H9 (cell line): ENCODE measurements at regions not wholly inside any gene's neighbourhood (a gene's known extent, or its start where the extent isn't known, plus 50 kb on each side); places are given as distances from the start of the nearest gene placed in this dataset.

ENCODE experiments used
- DNase-seq: peaks from one replicate; pipeline ENCODE4 v3.0.0-alpha.2; 2017
- H2AFZ ChIP-seq: one replicate; pipeline ENCODE4 v1.6.1; 2013; ENCODE audit warnings: mild to moderate bottlenecking, low read length, control low read depth, moderate library complexity
- H2AK5ac ChIP-seq: 2 replicates; pipeline ENCODE4 v1.6.1; 2013; ENCODE audit warnings: low read length, control low read depth, mixed read lengths; ENCODE audit not compliant: insufficient read length
- H2BK120ac ChIP-seq: one replicate; pipeline ENCODE4 v1.6.1; 2013; ENCODE audit warnings: low read depth, mild to moderate bottlenecking, low read length, control low read depth, inconsistent platforms; ENCODE audit not compliant: poor library complexity, severe bottlenecking
- H2BK12ac ChIP-seq: 2 replicates; pipeline ENCODE4 v1.6.1; 2013; ENCODE audit warnings: low read length, control low read depth, mixed read lengths, low read depth; ENCODE audit not compliant: insufficient read length
- H2BK15ac ChIP-seq: 2 replicates; pipeline ENCODE4 v1.6.1; 2013; ENCODE audit warnings: low read depth, low read length, control low read depth
- H2BK20ac ChIP-seq: one replicate; pipeline ENCODE4 v1.6.1; 2013; ENCODE audit warnings: low read depth, mild to moderate bottlenecking, low read length, control low read depth, inconsistent platforms; ENCODE audit not compliant: poor library complexity, severe bottlenecking
- H2BK5ac ChIP-seq: 2 replicates; pipeline ENCODE4 v1.6.1; 2013; ENCODE audit warnings: low read length, control low read depth, mixed read lengths; ENCODE audit not compliant: insufficient read length
- H3K14ac ChIP-seq: 2 replicates; pipeline ENCODE4 v1.6.1; 2013; ENCODE audit warnings: low read length, control low read depth; ENCODE audit not compliant: insufficient read depth
- H3K18ac ChIP-seq: 2 replicates; pipeline ENCODE4 v1.6.1; 2013; ENCODE audit warnings: low read depth, mild to moderate bottlenecking, mixed read lengths, low read length, control low read depth; ENCODE audit not compliant: insufficient read length
- H3K23ac ChIP-seq: 2 replicates; pipeline ENCODE4 v1.6.1; 2013; ENCODE audit warnings: low read length, control low read depth, mixed read lengths, low read depth; ENCODE audit not compliant: insufficient read length
- H3K23me2 ChIP-seq: 2 replicates; pipeline ENCODE4 v1.6.1; 2013; ENCODE audit warnings: low read depth, mild to moderate bottlenecking, mixed read lengths, low read length, control low read depth; ENCODE audit not compliant: insufficient read length, poor library complexity, severe bottlenecking
- H3K27ac ChIP-seq: 2 replicates; pipeline ENCODE4 v1.5.1; 2013; ENCODE audit warnings: low read length, control low read depth, mixed read lengths, low read depth; ENCODE audit not compliant: insufficient read length
- H3K27me3 ChIP-seq: 2 replicates; pipeline ENCODE4 v1.6.1; 2013; ENCODE audit warnings: low read length, control low read depth, inconsistent platforms; ENCODE audit not compliant: insufficient read depth
- H3K4ac ChIP-seq: 2 replicates; pipeline ENCODE4 v1.6.1; 2013; ENCODE audit warnings: low read depth, mild to moderate bottlenecking, control low read depth, inconsistent platforms, low read length, moderate library complexity
- H3K4me1 ChIP-seq: 2 replicates; pipeline ENCODE4 v1.6.1; 2013; ENCODE audit warnings: low read length, control low read depth, inconsistent platforms; ENCODE audit not compliant: insufficient read depth
- H3K4me2 ChIP-seq: 2 replicates; pipeline ENCODE4 v1.6.1; 2013; ENCODE audit warnings: low read length, control low read depth, mixed read lengths; ENCODE audit not compliant: insufficient read length, insufficient read depth
- H3K56ac ChIP-seq: 2 replicates; pipeline ENCODE4 v1.6.1; 2013; ENCODE audit warnings: low read depth, mild to moderate bottlenecking, mixed read lengths, low read length, control low read depth; ENCODE audit not compliant: insufficient read length
- H3K79me1 ChIP-seq: 2 replicates; pipeline ENCODE4 v1.6.1; 2013; ENCODE audit warnings: low read depth, mild to moderate bottlenecking, moderate library complexity, low read length, control low read depth, inconsistent platforms; ENCODE audit not compliant: insufficient read depth, poor library complexity, severe bottlenecking
- H3K79me2 ChIP-seq: 2 replicates; pipeline ENCODE4 v1.6.1; 2013; ENCODE audit warnings: low read length, control low read depth, inconsistent platforms; ENCODE audit not compliant: insufficient read depth
- H3K9ac ChIP-seq: 2 replicates; pipeline ENCODE4 v1.6.1; 2013; ENCODE audit warnings: low read length, control low read depth, mixed read lengths; ENCODE audit not compliant: insufficient read length; ENCODE audit errors: extremely low read depth
- H3K9me3 ChIP-seq: one replicate; pipeline ENCODE4 v1.6.1; 2013; ENCODE audit warnings: low read depth, low read length, inconsistent platforms; ENCODE audit not compliant: control insufficient read depth
- H3T11ph ChIP-seq: one replicate; pipeline ENCODE4 v1.6.1; 2013; ENCODE audit warnings: mild to moderate bottlenecking, low read length, control low read depth, inconsistent platforms
- H4K20me1 ChIP-seq: one replicate; pipeline ENCODE4 v1.6.1; 2013; ENCODE audit not compliant: control insufficient read depth, insufficient read length, insufficient read depth
- H4K5ac ChIP-seq: 2 replicates; pipeline ENCODE4 v1.6.1; 2013; ENCODE audit warnings: low read depth, mild to moderate bottlenecking, mixed read lengths, low read length, control low read depth; ENCODE audit not compliant: insufficient read length
- H4K8ac ChIP-seq: replicated peaks from 2 replicates; pipeline ENCODE4 v1.6.1; 2013; ENCODE audit warnings: low read length, control low read depth, mixed read lengths, low read depth; ENCODE audit not compliant: insufficient read length
- H4K91ac ChIP-seq: 2 replicates; pipeline ENCODE4 v1.6.1; 2013; ENCODE audit warnings: low read depth, mild to moderate bottlenecking, moderate library complexity, mixed read lengths, low read length, control low read depth; ENCODE audit not compliant: insufficient read length
- H3K27ac Mint-ChIP-seq, 3 experiments: 2 replicates in 2 of 3; 3 replicates in 1 of 3; pipeline ENCODE4 v1.8.0; 2020 to 2021; ENCODE audit warnings: mixed read lengths in 3 of 3, mild to moderate bottlenecking in 1 of 3, moderate library complexity in 1 of 3
- H3K27me3 Mint-ChIP-seq: 2 replicates; pipeline ENCODE4 v1.8.0; 2021; ENCODE audit warnings: low read depth, mild to moderate bottlenecking, moderate library complexity, mixed read lengths
- H3K36me3 Mint-ChIP-seq, 3 experiments: 2 replicates in 2 of 3; 3 replicates in 1 of 3; pipeline ENCODE4 v1.8.0; 2020 to 2021; ENCODE audit warnings: low read depth in 3 of 3, mixed read lengths in 3 of 3; ENCODE audit not compliant: insufficient read depth in 1 of 3
- H3K4me1 Mint-ChIP-seq, 2 experiments: 2 replicates each; pipeline ENCODE4 v1.8.0; 2020; ENCODE audit warnings: mixed read lengths in 2 of 2
- H3K4me3 Mint-ChIP-seq, 2 experiments: 2 replicates in 1 of 2; 3 replicates in 1 of 2; pipeline ENCODE4 v1.8.0; 2020 to 2021; ENCODE audit warnings: mild to moderate bottlenecking in 2 of 2, mixed read lengths in 2 of 2, moderate library complexity in 1 of 2
- H3K9me3 Mint-ChIP-seq, 2 experiments: 2 replicates in 1 of 2; 3 replicates in 1 of 2; pipeline ENCODE4 v1.8.0; 2020; ENCODE audit warnings: mild to moderate bottlenecking in 2 of 2, mixed read lengths in 2 of 2, moderate library complexity in 1 of 2
- WGBS: extraction: QIAGEN DNeasy Blood & Tissue Kit; methylation state at CpG from one replicate; pipeline ENCODE4 v1.1.7; 2013; ENCODE audit warnings: missing lambda C conversion rate, low lambda C conversion rate, mixed read lengths; ENCODE audit not compliant: insufficient read length; ENCODE audit errors: extremely low coverage; 5-methylcytosine and 5-hydroxymethylcytosine counted together
- TF ChIP-seq, protein P1 (sequence below): fragments of 200-600 bp; sonication (generic); conservative IDR thresholded peaks from 3 replicates; pipeline ENCODE4 v1.8.0; 2021; ENCODE audit warnings: antibody characterized with exemption, mild to moderate bottlenecking

DNA sequence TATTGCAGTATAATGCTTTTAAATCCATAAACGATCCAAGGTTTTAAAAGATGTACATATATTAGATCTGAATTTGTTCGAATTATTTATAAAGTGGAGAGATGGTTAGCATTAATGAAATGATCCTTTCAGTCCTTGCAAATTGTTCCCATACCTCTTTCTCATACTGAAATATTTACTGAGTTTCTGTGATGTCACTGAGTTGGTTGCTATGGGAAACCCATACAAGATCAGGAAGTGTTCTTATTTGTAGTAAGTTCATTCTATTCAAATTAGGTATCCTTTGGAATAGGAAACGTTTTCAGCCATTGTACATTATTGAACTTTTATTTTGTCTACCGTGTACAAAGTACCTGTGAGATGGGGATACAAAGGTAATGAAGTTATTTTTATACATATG lies 73.2 kb upstream of the CHL1 start:
- H2BK12ac ChIP-seq, result no peak overlapping the region
- no CpG with 5 or more reads among the region's 4 CpGs for WGBS
- H3K23ac ChIP-seq, result no peak overlapping the region
- H3K14ac ChIP-seq, result no peak overlapping the region
- H2BK5ac ChIP-seq, result no peak overlapping the region
- H2BK20ac ChIP-seq, result no peak overlapping the region
- H3K56ac ChIP-seq, result no peak overlapping the region
- no peaks in the 10 kb centered on the region for H3K23me2 ChIP-seq
- no peaks in the 10 kb centered on the region for H3K36me3 Mint-ChIP-seq
- H3K27ac ChIP-seq, result no peak overlapping the region
- no peak for DNase-seq
- H3T11ph ChIP-seq, result no peak overlapping the region
- H3K4me1 Mint-ChIP-seq, result peaks cover 0 to 4% of the 10 kb centered on the region in 2 experiments; a peak in 2 of 4 replicates
- H3K79me2 ChIP-seq, result no peaks in the 10 kb centered on the region
- TF ChIP-seq, protein P1, sequence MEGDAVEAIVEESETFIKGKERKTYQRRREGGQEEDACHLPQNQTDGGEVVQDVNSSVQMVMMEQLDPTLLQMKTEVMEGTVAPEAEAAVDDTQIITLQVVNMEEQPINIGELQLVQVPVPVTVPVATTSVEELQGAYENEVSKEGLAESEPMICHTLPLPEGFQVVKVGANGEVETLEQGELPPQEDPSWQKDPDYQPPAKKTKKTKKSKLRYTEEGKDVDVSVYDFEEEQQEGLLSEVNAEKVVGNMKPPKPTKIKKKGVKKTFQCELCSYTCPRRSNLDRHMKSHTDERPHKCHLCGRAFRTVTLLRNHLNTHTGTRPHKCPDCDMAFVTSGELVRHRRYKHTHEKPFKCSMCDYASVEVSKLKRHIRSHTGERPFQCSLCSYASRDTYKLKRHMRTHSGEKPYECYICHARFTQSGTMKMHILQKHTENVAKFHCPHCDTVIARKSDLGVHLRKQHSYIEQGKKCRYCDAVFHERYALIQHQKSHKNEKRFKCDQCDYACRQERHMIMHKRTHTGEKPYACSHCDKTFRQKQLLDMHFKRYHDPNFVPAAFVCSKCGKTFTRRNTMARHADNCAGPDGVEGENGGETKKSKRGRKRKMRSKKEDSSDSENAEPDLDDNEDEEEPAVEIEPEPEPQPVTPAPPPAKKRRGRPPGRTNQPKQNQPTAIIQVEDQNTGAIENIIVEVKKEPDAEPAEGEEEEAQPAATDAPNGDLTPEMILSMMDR, result no peak
- H3K4me2 ChIP-seq, result no peak overlapping the region
- no peaks in the 10 kb centered on the region for H3K4me1 ChIP-seq
- no peaks in the 10 kb centered on the region for H3K79me1 ChIP-seq
- no peaks in the 10 kb centered on the region for H3K27me3 ChIP-seq
- no peak overlapping the region for H4K5ac ChIP-seq
- no peak overlapping the region for H3K9ac ChIP-seq
- no peak overlapping the region for H2AFZ ChIP-seq
- H3K4ac ChIP-seq, result no peak overlapping the region
- no peaks in the 10 kb centered on the region; the same call in 1 of the 2 replicates for H3K27me3 Mint-ChIP-seq
- no peak overlapping the region for H3K4me3 Mint-ChIP-seq
- H3K9me3 Mint-ChIP-seq, result no peaks in the 10 kb centered on the region
- H3K27ac Mint-ChIP-seq, result no peak overlapping the region
- H3K9me3 ChIP-seq, result no peaks in the 10 kb centered on the region
- H4K91ac ChIP-seq, result no peak overlapping the region
- H4K8ac ChIP-seq, result no peak overlapping the region
- no peak overlapping the region for H2BK15ac ChIP-seq
- H2BK120ac ChIP-seq, result no peak overlapping the region
- H3K18ac ChIP-seq, result no peak overlapping the region
- H2AK5ac ChIP-seq, result no peak overlapping the region
- no peaks in the 10 kb centered on the region for H4K20me1 ChIP-seq
